Naive thymus-derived CD8-positive, alpha-beta T cell (primary cell): ENCODE measurements at regions not wholly inside any gene's neighbourhood (a gene's known extent, or its start where the extent isn't known, plus 50 kb on each side); places are given as distances from the start of the nearest gene placed in this dataset.
"Not testable (repeated sequence)": the region's sequence is repeated elsewhere in the genome, so short reads cannot be mapped to it uniquely, and the experiment has no call there.

Experiments
- ATAC-seq, 2 donors: fragments of 150-1000 bp; cut with Tn5 transposase in 1 of 2; sonication (Bioruptor Pico), chemical (Tn5 transposase) in 1 of 2; 1 replicate in 1 of 2; 2 replicates in 1 of 2; pipeline ENCODE4 v1.10.0; 2021; ENCODE audit warnings: mild to moderate bottlenecking in 2 of 2, moderate library complexity in 2 of 2
- POLR2A ChIA-PET: fragments of 350-600 bp; sonication (Branson Sonifier 250); formaldehyde crosslinking; loops from one replicate; lab custom pipeline; 2021; ENCODE audit warnings: antibody characterized with exemption; lab: Charles Lee
- DNase-seq, 10 donors: peaks; one replicate each; pipeline versions ENCODE4 v3.0.0 to v3.0.0-alpha.2; 2020 to 2022
- H3K27ac Mint-ChIP-seq, 10 donors: one replicate each; pipeline ENCODE4 v1.8.0; 2020 to 2022; ENCODE audit warnings: mild to moderate bottlenecking in 10 of 10, mixed read lengths in 10 of 10, moderate library complexity in 4 of 10, inconsistent platforms in 1 of 10
- H3K27me3 Mint-ChIP-seq, 5 donors: one replicate each; pipeline ENCODE4 v1.8.0; 2021 to 2022; ENCODE audit warnings: mixed read lengths in 5 of 5
- H3K36me3 Mint-ChIP-seq, 3 donors: one replicate each; pipeline ENCODE4 v1.8.0; 2020 to 2022; ENCODE audit warnings: mixed read lengths in 3 of 3, mild to moderate bottlenecking in 2 of 3, inconsistent platforms in 1 of 3
- H3K4me1 Mint-ChIP-seq, 4 donors: one replicate each; pipeline ENCODE4 v1.8.0; 2021 to 2022; ENCODE audit warnings: mixed read lengths in 4 of 4
- H3K4me3 Mint-ChIP-seq, 10 donors: one replicate each; pipeline ENCODE4 v1.8.0; 2020 to 2022; ENCODE audit warnings: mild to moderate bottlenecking in 10 of 10, mixed read lengths in 10 of 10, moderate library complexity in 6 of 10, inconsistent platforms in 1 of 10
- H3K9me3 Mint-ChIP-seq, 9 donors: one replicate each; pipeline ENCODE4 v1.8.0; 2020 to 2022; ENCODE audit warnings: mixed read lengths in 9 of 9, mild to moderate bottlenecking in 3 of 9, inconsistent platforms in 1 of 9, moderate library complexity in 1 of 9

DNA sequence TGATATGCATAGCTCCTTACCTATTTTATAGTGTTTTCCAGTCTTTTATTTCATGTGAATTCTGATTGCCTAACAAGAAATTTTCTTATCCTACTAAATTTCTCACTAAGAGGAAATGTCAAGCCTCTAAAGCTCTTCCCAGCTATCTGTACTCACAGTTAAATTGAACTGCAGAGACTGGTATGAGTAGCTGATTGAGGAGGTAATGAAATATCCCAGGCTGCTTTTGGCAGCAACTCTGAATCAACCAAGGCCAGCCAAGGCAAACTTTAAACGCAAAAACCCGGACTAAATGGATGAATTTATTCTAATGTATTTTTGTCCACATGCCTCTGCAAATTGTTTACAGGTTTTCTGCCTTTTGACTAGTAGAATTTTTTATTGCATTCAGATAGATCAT lies 119.1 kb upstream of the PMCH start:
- no peak overlapping the region for H3K4me3 Mint-ChIP-seq

GRCh38 chr12:102314821-102315220 lies 117.2 kb upstream of the PMCH start:
- ATAC-seq (no peak), DNase-seq (no peak)
- Mint-ChIP-seq H3K27ac (no peak overlapping the region), H3K27me3 (peaks cover 5 to 22% (median 15%) of the 10 kb centered on the region in 5 donors), H3K4me1 (no peaks in the 10 kb centered on the region), H3K36me3 (no peaks in the 10 kb centered on the region), H3K4me3 (no peak overlapping the region), H3K9me3 (peaks cover 0 to 2% (median 0%) of the 10 kb centered on the region in 9 donors)
- POLR2A ChIA-PET = no interaction called here

More for the DNA sequence above, 119.1 kb upstream of the PMCH start:
- Mint-ChIP-seq H3K36me3 (no peaks in the 10 kb centered on the region), H3K4me1 (no peaks in the 10 kb centered on the region), H3K27ac (no peak overlapping the region), H3K9me3 (peaks cover 0 to 5% (median 0%) of the 10 kb centered on the region in 9 donors), H3K27me3 (peaks cover 7 to 24% (median 17%) of the 10 kb centered on the region in 5 donors)
- no peak for ATAC-seq
- POLR2A ChIA-PET = no interaction called here
- DNase-seq = no peak

- not testable (repeated sequence) for H3K4me1 Mint-ChIP-seq
These were observed 115.7 kb upstream of the PMCH start for GRCh38 chr12:102313116-102313971.

DNA sequence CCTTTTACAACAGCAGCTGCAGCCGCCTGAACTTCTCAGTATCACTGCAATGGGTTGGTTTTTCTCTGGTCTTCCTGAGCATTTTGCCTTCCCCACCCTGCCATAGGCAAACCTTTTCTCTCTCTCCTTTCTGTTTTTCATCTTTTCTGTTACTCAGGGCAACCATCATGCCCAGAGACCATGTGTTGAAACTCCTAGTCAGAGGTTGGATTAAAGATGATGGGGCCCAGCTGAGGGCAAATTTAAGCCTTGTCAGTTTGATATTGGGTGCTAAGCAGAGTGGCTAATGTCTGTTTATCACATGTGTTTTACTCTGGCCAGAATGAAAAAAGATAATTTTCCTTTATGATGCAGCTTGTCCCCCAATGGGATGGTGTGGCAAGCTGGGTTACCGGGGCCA lies 107.9 kb upstream of the PMCH start:
- H3K4me1 Mint-ChIP-seq = no peaks in the 10 kb centered on the region

More at GRCh38 chr12:102313116-102313971, 115.7 kb upstream of the PMCH start:
- Mint-ChIP-seq H3K27ac (peak overlapping the region in 1 of 10 donors; percentile 34), H3K27me3 (peaks cover 5 to 20% (median 12%) of the 10 kb centered on the region in 5 donors)
- H3K4me3 Mint-ChIP-seq, H3K36me3 Mint-ChIP-seq, POLR2A ChIA-PET, DNase-seq, H3K9me3 Mint-ChIP-seq, ATAC-seq: not testable (repeated sequence)

GRCh38 chr12:102304667-102305066 lies 107.0 kb upstream of the PMCH start:
- H3K4me1 Mint-ChIP-seq, H3K4me3 Mint-ChIP-seq, ATAC-seq, POLR2A ChIA-PET, DNase-seq, H3K27ac Mint-ChIP-seq: not testable (repeated sequence)
- Mint-ChIP-seq H3K9me3 (peaks cover 0 to 46% (median 19%) of the 10 kb centered on the region in 9 donors), H3K36me3 (peaks cover 0 to 32% (median 0%) of the 10 kb centered on the region in 3 donors), H3K27me3 (peaks cover 0 to 11% (median 0%) of the 10 kb centered on the region in 5 donors)

More for the DNA sequence above, 107.9 kb upstream of the PMCH start:
- ATAC-seq (no peak), DNase-seq (no peak)
- peaks cover 0 to 28% (median 0%) of the 10 kb centered on the region in 3 donors for H3K36me3 Mint-ChIP-seq
- no peak overlapping the region for H3K4me3 Mint-ChIP-seq
- H3K9me3 Mint-ChIP-seq = peaks cover 0 to 42% (median 18%) of the 10 kb centered on the region in 9 donors
- peaks cover 0 to 11% (median 0%) of the 10 kb centered on the region in 5 donors for H3K27me3 Mint-ChIP-seq
- POLR2A ChIA-PET = no interaction called here
- peak overlapping the region in 1 of 10 donors; percentile 43 for H3K27ac Mint-ChIP-seq

DNA sequence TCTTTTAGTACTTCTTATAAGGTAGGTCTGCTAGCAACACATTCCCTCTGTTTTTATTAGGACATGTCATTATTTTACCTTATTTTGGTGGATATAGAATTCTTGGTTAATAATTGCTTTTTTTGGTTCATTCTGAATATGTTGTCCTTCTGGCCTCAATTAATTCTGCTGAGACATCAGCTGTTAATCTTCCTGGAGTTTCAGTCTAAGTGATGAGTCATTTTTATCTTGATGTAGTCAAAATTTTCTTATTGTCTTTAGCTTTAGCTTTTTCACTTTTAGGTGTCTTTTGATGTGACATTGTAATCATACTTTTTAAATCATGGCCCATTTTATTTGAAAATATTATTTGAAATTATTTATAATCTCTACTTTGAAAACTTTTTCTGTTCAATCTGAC lies 104.9 kb upstream of the PMCH start:
- H3K4me1 Mint-ChIP-seq = no peaks in the 10 kb centered on the region
- H3K27me3 Mint-ChIP-seq = peaks cover 0 to 11% (median 1%) of the 10 kb centered on the region in 5 donors
- H3K9me3 Mint-ChIP-seq = peaks cover 0 to 46% (median 19%) of the 10 kb centered on the region in 9 donors
- H3K4me3 Mint-ChIP-seq = no peak overlapping the region
- ATAC-seq (no peak), DNase-seq (no peak)
- peaks cover 0 to 32% (median 0%) of the 10 kb centered on the region in 3 donors for H3K36me3 Mint-ChIP-seq
- POLR2A ChIA-PET = no interaction called here
- H3K27ac Mint-ChIP-seq = no peak overlapping the region

DNA sequence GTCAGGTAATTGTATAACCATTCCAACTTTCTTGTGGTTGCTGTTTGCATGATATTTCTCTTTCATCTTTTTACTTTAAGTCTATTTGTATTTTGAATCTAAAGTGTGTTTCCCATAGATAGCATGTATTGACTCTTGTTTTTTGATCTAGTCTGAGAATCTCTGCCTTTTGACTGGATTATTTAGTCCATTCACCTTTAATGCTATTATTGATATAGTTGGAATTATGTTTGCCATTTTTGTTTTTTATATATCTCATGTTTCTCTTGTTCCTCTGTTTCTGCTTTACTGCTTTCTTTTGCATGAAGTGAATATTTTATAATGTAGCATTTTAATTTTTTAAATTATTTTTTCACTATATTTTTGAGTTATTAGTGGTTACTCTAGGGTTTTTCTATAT lies 103.9 kb upstream of the PMCH start:
- Mint-ChIP-seq H3K27me3 (peaks cover 0 to 11% (median 1%) of the 10 kb centered on the region in 5 donors), H3K9me3 (peaks cover 0 to 46% (median 19%) of the 10 kb centered on the region in 9 donors)

DNA sequence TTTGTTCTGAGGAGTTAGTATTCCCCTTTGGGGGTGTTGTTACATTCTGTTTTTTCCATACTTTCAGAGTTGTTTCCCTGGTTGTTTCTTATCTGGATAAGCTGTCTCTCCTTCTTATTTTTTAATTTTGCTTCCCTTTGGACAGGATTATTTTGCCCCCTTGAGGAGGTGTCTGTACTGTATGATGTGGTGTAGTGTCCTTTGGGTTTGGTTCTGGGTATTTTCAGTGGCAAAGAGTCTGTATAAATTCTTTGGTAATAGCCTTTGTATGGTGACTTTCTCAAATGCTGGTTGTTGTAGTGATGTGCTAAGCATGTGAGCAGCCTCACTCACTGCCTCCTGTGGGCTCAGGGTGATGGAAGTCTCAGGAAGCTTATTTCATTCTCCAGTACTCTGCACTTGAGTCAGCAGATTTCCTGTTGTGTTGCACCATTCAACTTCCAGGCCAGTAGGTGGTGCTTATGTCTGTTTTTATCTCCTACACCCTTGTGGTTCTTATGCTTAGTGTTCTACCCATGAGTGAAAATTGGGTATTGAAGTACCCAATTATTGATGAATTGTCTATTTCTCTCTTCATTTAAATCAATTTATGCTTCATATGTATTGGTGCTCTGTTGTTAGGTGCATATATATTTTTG lies 103.3 kb upstream of the PMCH start:
- Mint-ChIP-seq H3K36me3 (peaks cover 0 to 32% (median 0%) of the 10 kb centered on the region in 3 donors), H3K27ac (no peak overlapping the region), H3K27me3 (peaks cover 0 to 11% (median 1%) of the 10 kb centered on the region in 5 donors), H3K9me3 (peaks cover 0 to 46% (median 19%) of the 10 kb centered on the region in 9 donors), H3K4me3 (no peak overlapping the region), H3K4me1 (no peaks in the 10 kb centered on the region)
- ATAC-seq (no peak), DNase-seq (no peak)
- POLR2A ChIA-PET = no interaction called here

More for the DNA sequence above, 103.9 kb upstream of the PMCH start:
- Mint-ChIP-seq H3K36me3 (peaks cover 0 to 32% (median 0%) of the 10 kb centered on the region in 3 donors), H3K4me1 (no peaks in the 10 kb centered on the region), H3K4me3 (no peak overlapping the region), H3K27ac (no peak overlapping the region)
- DNase-seq (no peak), ATAC-seq (no peak)
- POLR2A ChIA-PET = no interaction called here

GRCh38 chr12:102299731-102300130 lies 102.1 kb upstream of the PMCH start:
- peaks cover 0 to 11% (median 0%) of the 10 kb centered on the region in 5 donors for H3K27me3 Mint-ChIP-seq
- H3K36me3 Mint-ChIP-seq = peaks cover 0 to 32% (median 0%) of the 10 kb centered on the region in 3 donors
- POLR2A ChIA-PET = no interaction called here
- H3K4me1 Mint-ChIP-seq = no peaks in the 10 kb centered on the region
- no peak overlapping the region for H3K4me3 Mint-ChIP-seq
- ATAC-seq = no peak
- H3K9me3 Mint-ChIP-seq = peaks cover 0 to 40% (median 19%) of the 10 kb centered on the region in 9 donors
- no peak overlapping the region for H3K27ac Mint-ChIP-seq
- no peak for DNase-seq

DNA sequence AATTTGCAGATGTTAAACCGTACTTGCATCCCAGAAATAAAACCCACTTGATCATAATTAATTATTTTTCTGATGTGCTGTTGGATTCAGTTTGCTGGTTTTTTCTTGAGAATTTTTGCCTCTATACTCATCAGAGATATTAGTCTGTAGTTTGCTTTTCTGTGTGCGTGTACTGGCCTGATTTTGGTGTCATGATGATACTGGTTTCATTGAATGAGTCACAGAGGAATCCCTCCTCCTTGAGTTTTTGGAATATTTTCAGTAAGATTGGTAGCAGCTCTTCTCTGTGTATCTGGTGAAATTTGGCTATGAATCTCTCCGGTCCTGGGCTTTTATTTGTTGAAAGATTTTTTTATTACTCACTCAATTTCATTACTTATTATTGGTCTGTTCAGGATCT lies 100.4 kb upstream of the PMCH start:
- DNase-seq (no peak), ATAC-seq (no peak)
- Mint-ChIP-seq H3K27me3 (peaks cover 0 to 8% (median 0%) of the 10 kb centered on the region in 5 donors), H3K36me3 (peaks cover 0 to 27% (median 0%) of the 10 kb centered on the region in 3 donors), H3K9me3 (peaks cover 0 to 30% (median 15%) of the 10 kb centered on the region in 9 donors), H3K27ac (no peak overlapping the region), H3K4me1 (no peaks in the 10 kb centered on the region), H3K4me3 (no peak overlapping the region)
- POLR2A ChIA-PET = no interaction called here

DNA sequence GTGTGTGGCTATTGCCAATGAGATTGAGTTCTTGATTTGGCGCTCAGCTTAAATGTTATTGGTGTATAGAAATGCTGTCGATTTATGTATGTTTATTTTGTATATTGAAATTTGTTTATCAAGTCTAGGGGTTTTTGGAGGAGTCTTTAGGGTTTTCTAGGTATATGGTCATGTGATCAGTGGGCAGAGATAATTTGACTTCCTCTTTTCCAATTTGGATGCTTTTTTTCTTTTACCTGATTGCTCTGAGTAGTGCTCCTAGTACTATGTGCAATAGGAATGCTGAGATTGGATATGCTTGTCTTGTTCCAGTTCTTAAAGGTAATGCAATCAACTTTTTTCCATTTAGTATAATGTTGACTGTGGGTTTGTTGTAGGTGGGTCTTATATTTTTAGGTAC lies 99.8 kb upstream of the PMCH start:
- DNase-seq (no peak), ATAC-seq (no peak)
- Mint-ChIP-seq H3K27ac (no peak overlapping the region), H3K4me1 (no peaks in the 10 kb centered on the region), H3K9me3 (peaks cover 0 to 24% (median 14%) of the 10 kb centered on the region in 9 donors), H3K27me3 (peaks cover 0 to 8% (median 0%) of the 10 kb centered on the region in 5 donors), H3K4me3 (no peak overlapping the region), H3K36me3 (peaks cover 0 to 22% (median 0%) of the 10 kb centered on the region in 3 donors)
- POLR2A ChIA-PET = no interaction called here

- peaks cover 0 to 7% (median 0%) of the 10 kb centered on the region in 3 donors for H3K36me3 Mint-ChIP-seq
- H3K4me1 Mint-ChIP-seq = no peaks in the 10 kb centered on the region
- peaks cover 2 to 11% (median 5%) of the 10 kb centered on the region in 5 donors for H3K27me3 Mint-ChIP-seq
- no peak for ATAC-seq
- POLR2A ChIA-PET = no interaction called here
- H3K4me3 Mint-ChIP-seq = no peak overlapping the region
- peaks cover 0 to 19% (median 2%) of the 10 kb centered on the region in 9 donors for H3K9me3 Mint-ChIP-seq
- H3K27ac Mint-ChIP-seq = no peak overlapping the region
- DNase-seq = no peak
These were observed 96.9 kb upstream of the PMCH start for GRCh38 chr12:102294568-102294967.
